GM19324 (cell line): ENCODE measurements at regions not wholly inside any gene's neighbourhood (a gene's known extent, or its start where the extent isn't known, plus 50 kb on each side); places are given as distances from the start of the nearest gene placed in this dataset.

Experiments used
- ATAC-seq: cut with Tn5 transposase; IDR thresholded peaks from one replicate; pipeline ENCODE4 v1.9.1; 2021; ENCODE audit warnings: mild to moderate bottlenecking, moderate library complexity; ENCODE audit not compliant: unreplicated experiment, low FRiP score

DNA sequence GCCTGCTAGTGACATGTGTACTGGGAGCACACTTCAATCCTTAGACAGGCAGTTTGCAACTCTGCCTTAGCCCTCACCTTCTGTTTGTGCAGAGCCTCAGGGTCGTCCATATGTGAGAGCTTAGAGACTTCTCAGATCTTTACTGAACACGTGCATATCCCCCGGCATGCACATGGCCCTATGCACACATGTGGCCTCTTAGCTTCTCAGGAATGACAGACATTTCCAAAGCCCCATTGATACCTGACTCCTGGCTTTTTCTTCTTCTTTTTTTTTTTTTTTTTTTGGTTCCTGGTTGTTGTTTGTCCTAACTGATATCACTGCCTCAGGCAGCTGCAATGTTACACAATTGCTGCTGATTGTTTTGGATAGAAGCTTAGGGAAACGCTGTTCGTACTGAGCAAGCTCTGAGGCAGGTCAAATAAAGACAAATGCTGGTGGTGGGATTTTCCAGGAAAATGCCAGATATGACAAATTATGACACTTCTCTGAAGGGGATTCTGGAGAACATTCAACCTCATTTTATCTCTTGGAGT is 107.2 kb upstream of the RGMA start:
- no peak for ATAC-seq

DNA sequence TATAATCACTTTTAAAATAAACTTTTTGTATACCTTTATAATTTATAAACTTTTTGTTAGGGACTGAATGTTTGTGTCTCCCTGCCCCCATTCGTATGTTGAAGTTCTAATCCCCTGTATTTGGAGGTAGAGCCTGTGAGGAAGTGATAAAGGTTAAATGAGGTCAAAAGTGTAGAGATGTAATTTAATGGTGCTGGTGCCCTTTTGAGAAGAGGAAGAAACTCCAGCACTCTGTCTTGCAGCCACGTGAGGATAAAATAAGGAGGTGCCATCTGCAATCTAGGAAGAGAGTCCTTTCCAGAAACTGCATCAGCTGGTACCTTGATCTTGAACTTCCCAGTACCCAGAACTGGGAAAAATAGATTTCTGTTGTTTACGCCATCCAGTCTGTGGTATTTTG is 106.1 kb upstream of the RGMA start:
- no peak for ATAC-seq

GRCh38 chr15:93190238-93190637 is 101.2 kb upstream of the RGMA start:
- ATAC-seq, result no peak

- ATAC-seq, result no peak
Observed at GRCh38 chr15:93189561-93189960, 100.5 kb upstream of the RGMA start.

GRCh38 chr15:93188236-93188635 is 99.2 kb upstream of the RGMA start:
- no peak for ATAC-seq

GRCh38 chr15:93185796-93186195 is 96.8 kb upstream of the RGMA start:
- no peak for ATAC-seq

- ATAC-seq, result no peak
Observed at GRCh38 chr15:93182703-93183205, 93.7 kb upstream of the RGMA start.

GRCh38 chr15:93180656-93181055 is 91.6 kb upstream of the RGMA start:
- ATAC-seq, result no peak

DNA sequence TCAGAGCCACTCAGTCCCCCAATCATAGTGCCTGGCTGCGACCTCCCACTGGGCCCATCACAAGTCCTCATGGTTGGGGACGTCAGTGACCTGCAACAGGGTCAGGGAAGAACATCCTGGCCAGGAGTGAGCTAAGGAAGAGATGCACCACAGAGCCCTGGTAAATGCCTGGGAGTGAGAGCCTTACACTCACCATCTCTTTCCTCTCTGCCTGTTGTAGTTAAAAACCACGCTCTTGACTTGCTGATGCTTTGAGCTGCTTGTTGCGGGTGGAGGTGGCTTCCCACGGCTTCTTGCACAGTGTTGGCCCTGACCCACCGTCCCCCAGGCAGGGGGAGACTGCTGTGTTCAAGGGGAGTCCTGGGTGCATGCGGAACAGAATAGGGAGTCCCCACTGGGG is 91.1 kb upstream of the RGMA start:
- ATAC-seq, result no peak

GRCh38 chr15:93179700-93180102 is 90.7 kb upstream of the RGMA start:
- no peak for ATAC-seq

- ATAC-seq, result no peak
Observed at GRCh38 chr15:93179072-93179471, 90.1 kb upstream of the RGMA start.

GRCh38 chr15:93178371-93178770 is 89.4 kb upstream of the RGMA start:
- ATAC-seq, result no peak

DNA sequence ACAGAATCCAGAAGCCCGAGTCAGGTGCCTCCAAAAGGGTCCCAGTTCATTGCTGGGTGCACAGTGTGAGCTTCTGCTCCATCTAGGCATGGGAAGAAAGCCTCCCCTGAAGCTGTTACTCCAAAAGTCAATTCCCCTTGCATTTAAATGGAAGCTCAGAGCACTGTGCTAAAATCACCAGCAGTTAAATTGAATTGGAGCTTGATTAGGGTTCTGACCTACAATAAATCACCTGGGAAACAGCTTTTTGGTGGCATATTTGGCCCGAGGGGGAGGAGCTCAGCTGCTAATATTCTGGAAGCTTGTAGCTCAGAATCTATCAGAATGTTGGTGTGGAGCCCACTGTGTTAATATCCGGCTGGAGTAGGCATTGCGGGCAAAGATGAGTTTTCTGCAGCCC is 87.1 kb upstream of the RGMA start:
- no peak for ATAC-seq

DNA sequence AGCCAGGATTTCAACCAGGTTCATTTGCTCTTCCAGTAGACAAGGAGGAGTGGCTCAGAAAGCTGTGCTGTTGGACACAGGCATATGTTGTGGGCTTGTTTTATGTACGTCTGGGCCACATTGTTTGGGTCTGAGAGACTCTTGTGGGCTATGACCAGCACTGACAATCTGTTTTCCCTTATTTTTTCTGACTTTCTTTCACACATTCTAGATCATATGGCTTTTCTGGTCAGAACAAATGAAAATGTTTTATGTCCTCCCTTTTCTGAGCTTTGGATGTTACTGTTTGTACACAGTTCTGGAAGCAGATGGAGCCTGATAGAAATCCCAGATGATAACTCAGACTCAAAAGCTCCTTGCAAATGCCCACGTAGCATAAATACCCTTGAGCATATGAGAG is 85.8 kb upstream of the RGMA start:
- no peak for ATAC-seq

GRCh38 chr15:93173369-93173768 is 84.4 kb upstream of the RGMA start:
- ATAC-seq, result no peak

DNA sequence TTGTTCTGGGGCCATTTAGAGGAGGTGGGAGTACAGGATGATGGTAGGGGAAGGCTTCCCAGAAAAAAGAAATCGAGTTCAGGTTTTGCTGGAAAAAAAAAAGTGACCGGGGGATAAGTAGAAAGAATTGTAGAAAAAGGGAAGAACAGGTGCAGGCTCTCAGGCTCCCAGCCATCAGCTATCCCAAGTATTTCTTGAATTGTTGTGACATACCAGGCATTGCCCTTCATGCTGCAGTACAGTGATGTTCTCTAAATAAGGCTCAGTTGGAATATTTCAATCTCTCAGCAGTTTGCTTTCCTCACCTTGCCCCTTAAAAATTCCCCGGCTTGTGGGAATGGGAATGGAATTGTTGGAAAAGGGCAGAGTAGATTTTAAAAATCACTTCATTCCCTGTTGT is 82.5 kb upstream of the RGMA start:
- no peak for ATAC-seq

DNA sequence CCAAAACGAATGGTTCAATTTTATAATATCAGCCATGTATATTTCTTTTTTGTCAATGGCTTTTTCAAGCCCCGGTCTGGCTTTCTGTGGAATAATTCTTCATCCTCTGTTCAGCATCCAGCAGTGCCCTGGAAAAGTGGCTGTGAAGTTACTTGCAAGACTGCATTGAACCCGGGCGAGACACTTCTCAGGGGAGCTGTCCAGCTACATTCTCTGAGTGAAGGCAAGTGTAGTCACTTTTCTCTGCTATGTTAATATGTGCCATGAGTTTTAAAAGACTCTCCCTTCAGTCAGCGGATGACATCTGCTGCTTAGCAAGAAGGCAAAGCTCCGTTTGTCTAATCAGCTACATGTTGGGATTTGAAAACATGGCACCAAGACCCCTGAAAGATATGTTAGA is 81.3 kb upstream of the RGMA start:
- ATAC-seq, result no peak

GRCh38 chr15:93168910-93169309 is 79.9 kb upstream of the RGMA start:
- ATAC-seq, result no peak

DNA sequence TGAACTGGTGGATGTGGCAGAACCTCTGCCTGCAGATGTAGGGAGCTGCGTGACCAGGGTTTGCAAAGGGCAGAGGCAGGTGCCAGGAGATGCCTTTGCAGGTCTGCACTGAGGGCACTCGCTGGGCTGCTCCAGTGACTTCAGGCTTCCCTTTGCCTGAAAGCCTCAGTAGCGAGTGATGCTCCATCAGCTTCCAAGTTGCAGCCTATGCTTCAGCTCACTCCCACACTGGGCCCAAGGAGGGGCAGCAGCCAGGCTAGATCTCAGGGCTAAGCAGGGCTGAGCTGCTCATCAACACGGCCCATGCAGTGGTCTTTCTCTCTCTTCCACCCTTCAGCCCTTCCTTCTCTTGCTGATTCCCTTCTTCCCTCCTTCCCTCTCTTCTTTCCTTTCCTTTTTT is 78.3 kb upstream of the RGMA start:
- ATAC-seq, result no peak

DNA sequence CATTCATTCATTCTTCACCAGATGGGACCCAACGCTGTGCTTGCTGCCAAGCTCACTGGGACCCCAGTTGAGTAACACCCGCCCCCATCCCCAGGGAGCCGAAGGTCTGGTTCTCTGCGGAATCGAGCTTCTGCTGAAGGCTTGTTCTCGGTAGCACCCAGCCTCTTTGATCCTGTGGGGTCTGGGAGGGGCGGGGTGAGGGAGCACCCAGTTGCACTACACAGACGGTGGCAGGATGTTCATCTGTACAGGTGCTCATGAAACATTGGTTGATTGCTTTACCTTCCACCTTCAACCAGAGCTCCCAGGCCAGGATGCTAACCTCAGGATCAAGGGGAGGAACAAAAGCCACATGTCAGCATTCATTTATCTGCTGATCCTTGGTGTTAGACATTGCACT is 77.7 kb upstream of the RGMA start:
- no peak for ATAC-seq

- no peak for ATAC-seq
Observed at GRCh38 chr15:93165734-93166470, 76.9 kb upstream of the RGMA start.

GRCh38 chr15:93164409-93164808 is 75.4 kb upstream of the RGMA start:
- no peak for ATAC-seq
